Lower lobe of right lung (tissue), 2 donors: ENCODE measurements at regions not wholly inside any gene's neighbourhood (a gene's known extent, or its start where the extent isn't known, plus 50 kb on each side); places are given as distances from the start of the nearest gene placed in this dataset.

Experiments
- ATAC-seq, 2 donors: fragments of 200-7000 bp; cut with Tn5 transposase; one replicate each; pipeline ENCODE4 v1.9.1; 2020 to 2022; ENCODE audit warnings: mild to moderate bottlenecking in 2 of 2, moderate library complexity in 2 of 2
- DNase-seq: peaks from one replicate; pipeline ENCODE4 v3.0.0-alpha.2; 2020
- H3K27ac ChIP-seq: fragments of 200-600 bp; one replicate; pipeline ENCODE4 v1.8.0; 2022
- H3K27me3 ChIP-seq: fragments of 200-600 bp; one replicate; pipeline ENCODE4 v1.8.0; 2022; ENCODE audit warnings: low read depth
- H3K36me3 ChIP-seq: fragments of 200-600 bp; one replicate; pipeline ENCODE4 v1.8.0; 2022; ENCODE audit warnings: mild to moderate bottlenecking
- H3K4me1 ChIP-seq: fragments of 200-600 bp; one replicate; pipeline ENCODE4 v1.8.0; 2022
- H3K4me3 ChIP-seq: fragments of 200-600 bp; one replicate; pipeline ENCODE4 v1.8.0; 2022; ENCODE audit warnings: mild to moderate bottlenecking
- H3K9me3 ChIP-seq: fragments of 200-600 bp; one replicate; pipeline ENCODE4 v1.8.0; 2022
- CTCF ChIP-seq: fragments of 200-600 bp; IDR thresholded peaks from one replicate; pipeline ENCODE4 v1.8.0; 2022; ENCODE audit warnings: antibody characterized with exemption, mild to moderate bottlenecking
- intact Hi-C: fragments of 100-400 bp; cut with DNase I; formaldehyde crosslinking; loops from one replicate; pipeline ENCODE4 v1.11.0; 2022
- donor health status: DM: no; HTN: yes; CAD: no; lungs with severe emphysema.

GRCh38 chr18:55853268-55853667 is 265.3 kb upstream of the TCF4 start:
- H3K9me3 ChIP-seq: no peaks in the 10 kb centered on the region
- H3K27ac ChIP-seq: no peak overlapping the region
- no peak for ATAC-seq
- no peaks in the 10 kb centered on the region for H3K36me3 ChIP-seq
- H3K4me1 ChIP-seq: no peaks in the 10 kb centered on the region
- no peaks in the 10 kb centered on the region for H3K27me3 ChIP-seq
- no peak overlapping the region for H3K4me3 ChIP-seq
- DNase-seq: no peak
- TF ChIP-seq CTCF: no peak
- intact Hi-C loops: no loop called here

- intact Hi-C loops: no loop called here
- TF ChIP-seq CTCF: no peak
- no peak for DNase-seq
Measured at GRCh38 chr18:55850904-55851303, 262.9 kb upstream of the TCF4 start.

GRCh38 chr18:55849391-55849790 is 261.4 kb upstream of the TCF4 start:
- H3K4me3 ChIP-seq: no peak overlapping the region
- no peaks in the 10 kb centered on the region for H3K9me3 ChIP-seq
- H3K27me3 ChIP-seq: no peaks in the 10 kb centered on the region
- H3K27ac ChIP-seq: no peak overlapping the region
- H3K4me1 ChIP-seq: no peaks in the 10 kb centered on the region
- intact Hi-C loops: no loop called here
- no peaks in the 10 kb centered on the region for H3K36me3 ChIP-seq
- no peak for ATAC-seq
- DNase-seq: no peak
- no peak for TF ChIP-seq CTCF

More at GRCh38 chr18:55850904-55851303, 262.9 kb upstream of the TCF4 start:
- Histone ChIP-seq H3K36me3 (no peaks in the 10 kb centered on the region), H3K27me3 (no peaks in the 10 kb centered on the region), H3K27ac (no peak overlapping the region), H3K9me3 (no peaks in the 10 kb centered on the region), H3K4me1 (no peaks in the 10 kb centered on the region), H3K4me3 (no peak overlapping the region)
- no peak for ATAC-seq

GRCh38 chr18:55847960-55848359 is 260.0 kb upstream of the TCF4 start:
- Histone ChIP-seq H3K27me3 (no peaks in the 10 kb centered on the region), H3K9me3 (no peaks in the 10 kb centered on the region), H3K36me3 (no peaks in the 10 kb centered on the region), H3K4me1 (no peaks in the 10 kb centered on the region), H3K27ac (no peak overlapping the region), H3K4me3 (no peak overlapping the region)
- TF ChIP-seq CTCF: no peak
- DNase-seq (no peak), ATAC-seq (no peak)
- intact Hi-C loops: no loop called here

- no peak for TF ChIP-seq CTCF
- no peaks in the 10 kb centered on the region for H3K27me3 ChIP-seq
- DNase-seq: no peak
- H3K4me3 ChIP-seq: no peak overlapping the region
- no peaks in the 10 kb centered on the region for H3K4me1 ChIP-seq
- no peaks in the 10 kb centered on the region for H3K36me3 ChIP-seq
- no peak for ATAC-seq
- intact Hi-C loops: no loop called here
- H3K9me3 ChIP-seq: no peaks in the 10 kb centered on the region
- H3K27ac ChIP-seq: no peak overlapping the region
Measured at GRCh38 chr18:55845221-55845620, 257.2 kb upstream of the TCF4 start.

- no peaks in the 10 kb centered on the region for H3K36me3 ChIP-seq
- H3K27me3 ChIP-seq: no peaks in the 10 kb centered on the region
- no peaks in the 10 kb centered on the region for H3K4me1 ChIP-seq
- DNase-seq: no peak
- no peaks in the 10 kb centered on the region for H3K9me3 ChIP-seq
- intact Hi-C loops: no loop called here
- ATAC-seq: no peak
- H3K27ac ChIP-seq: no peak overlapping the region
- TF ChIP-seq CTCF: no peak
- H3K4me3 ChIP-seq: no peak overlapping the region
Measured at GRCh38 chr18:55844382-55844781, 256.4 kb upstream of the TCF4 start.
